MV-4-11 (cell line): ENCODE measurements at regions not wholly inside any gene's neighbourhood (a gene's known extent, or its start where the extent isn't known, plus 50 kb on each side); places are given as distances from the start of the nearest gene placed in this dataset.
"Not testable (repeated sequence)": the region's sequence is repeated elsewhere in the genome, so short reads cannot be mapped to it uniquely, and the experiment has no call there.

ENCODE experiments used
- DNase-seq: peaks from one replicate; lab custom pipeline; 2025; lab: John Stamatoyannopoulos, UW

GRCh38 chr1:38210021-38210894 lies 163.7 kb upstream of the POU3F1 start:
- no peak for DNase-seq

DNA sequence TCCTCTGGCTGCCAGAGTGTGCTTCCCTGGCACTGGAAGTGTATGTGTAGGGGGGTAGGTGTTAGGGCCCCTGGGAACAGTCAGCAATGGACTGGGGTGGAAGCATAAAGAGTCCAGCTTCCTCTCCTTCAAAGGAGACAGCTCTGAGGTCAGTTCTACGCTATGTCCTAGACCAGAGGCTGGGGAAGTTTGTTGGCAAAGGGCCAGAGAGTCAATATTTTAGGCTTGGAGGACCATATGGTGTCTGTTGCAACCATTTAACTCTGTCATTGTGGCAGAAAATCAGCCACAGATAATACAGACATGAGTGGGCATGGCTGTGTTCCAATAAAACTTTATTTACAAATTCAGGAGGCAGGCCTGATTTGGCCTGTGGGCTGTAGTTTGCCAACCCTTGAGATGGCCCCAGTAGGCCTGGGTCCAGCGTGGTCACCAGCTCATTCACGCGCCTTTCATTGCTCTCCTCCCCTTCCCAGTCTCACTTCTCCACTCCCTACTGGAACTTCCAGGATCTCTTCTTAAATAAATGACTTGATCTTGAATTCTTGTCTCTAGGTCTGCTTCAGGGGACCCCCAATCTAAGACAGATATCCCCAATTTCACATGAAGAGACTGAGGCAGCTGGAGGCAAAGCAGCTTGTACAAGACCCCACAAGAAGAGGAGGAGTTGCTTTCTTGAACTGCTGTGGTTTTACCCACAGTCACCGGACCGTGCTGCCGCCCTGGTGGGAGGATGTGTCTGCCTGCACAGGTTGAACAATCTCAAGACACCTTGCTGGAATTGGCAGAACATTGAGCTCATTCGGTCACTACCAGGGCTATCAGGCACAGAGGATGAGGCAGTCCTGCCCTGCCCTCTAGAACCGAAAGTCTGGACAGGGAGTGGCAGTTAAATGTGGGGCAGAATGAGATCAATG lies 162.4 kb upstream of the POU3F1 start:
- peak; percentile 1 for DNase-seq

- no peak for DNase-seq
Measured at GRCh38 chr1:38207906-38208305, 161.3 kb upstream of the POU3F1 start.

GRCh38 chr1:38207275-38207674 lies 160.7 kb upstream of the POU3F1 start:
- no peak for DNase-seq

DNA sequence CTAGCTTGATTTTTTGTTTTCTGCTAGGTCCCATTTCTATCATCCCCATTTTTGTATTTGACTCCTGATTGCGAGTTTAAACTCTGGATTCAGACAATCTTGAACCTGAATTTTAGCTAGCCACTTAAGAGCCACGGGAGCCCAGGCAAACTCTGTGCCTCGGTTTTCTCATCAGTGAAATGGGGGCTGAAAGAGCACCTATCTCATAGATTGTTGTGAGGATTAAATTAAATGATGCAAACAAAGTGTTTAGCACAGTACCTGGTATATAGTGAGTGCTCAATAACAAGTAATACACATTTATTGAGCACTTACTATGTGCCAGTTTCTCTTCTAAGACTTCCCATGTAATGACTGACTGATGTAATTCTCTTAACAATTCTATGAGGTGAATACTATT lies 158.1 kb upstream of the POU3F1 start:
- DNase-seq = no peak

DNA sequence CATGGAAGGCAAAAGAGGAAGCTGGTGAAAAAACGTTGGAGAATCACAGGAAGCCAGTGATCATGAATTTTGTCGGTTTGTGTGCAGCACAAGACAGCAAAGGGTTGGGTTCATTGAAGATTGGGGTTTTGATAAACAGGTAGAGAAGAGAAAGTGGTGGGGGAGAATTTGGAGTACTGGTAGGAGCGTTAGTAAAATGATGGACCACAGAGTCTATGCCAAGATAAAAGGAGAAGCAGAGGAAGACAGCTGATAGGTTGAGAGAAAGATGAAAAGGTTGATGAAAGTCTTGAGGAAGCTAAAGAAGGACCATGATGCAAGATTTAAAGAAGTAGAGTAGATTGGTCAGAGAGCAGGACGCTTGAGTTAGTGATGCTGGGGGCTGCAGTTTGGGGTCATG lies 156.8 kb upstream of the POU3F1 start:
- no peak for DNase-seq

DNA sequence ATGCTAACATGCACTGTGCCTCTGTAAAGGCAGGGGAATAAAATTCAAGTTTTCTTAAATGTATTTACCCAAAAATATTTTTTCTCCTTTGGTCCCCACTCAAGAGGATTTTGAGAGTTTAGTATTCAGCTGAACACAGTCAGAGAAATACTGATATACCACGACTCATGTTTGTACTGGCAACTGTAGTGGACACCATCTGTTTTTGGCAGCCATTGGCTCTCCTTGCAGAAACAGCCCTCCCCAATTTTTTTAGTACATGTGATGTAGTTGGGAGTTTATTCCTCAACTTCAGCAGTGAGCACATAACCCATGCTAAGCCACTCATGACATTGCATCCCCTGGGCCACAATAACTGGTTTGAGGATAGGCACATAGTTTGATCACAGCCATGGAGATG lies 154.8 kb upstream of the POU3F1 start:
- DNase-seq = no peak

DNA sequence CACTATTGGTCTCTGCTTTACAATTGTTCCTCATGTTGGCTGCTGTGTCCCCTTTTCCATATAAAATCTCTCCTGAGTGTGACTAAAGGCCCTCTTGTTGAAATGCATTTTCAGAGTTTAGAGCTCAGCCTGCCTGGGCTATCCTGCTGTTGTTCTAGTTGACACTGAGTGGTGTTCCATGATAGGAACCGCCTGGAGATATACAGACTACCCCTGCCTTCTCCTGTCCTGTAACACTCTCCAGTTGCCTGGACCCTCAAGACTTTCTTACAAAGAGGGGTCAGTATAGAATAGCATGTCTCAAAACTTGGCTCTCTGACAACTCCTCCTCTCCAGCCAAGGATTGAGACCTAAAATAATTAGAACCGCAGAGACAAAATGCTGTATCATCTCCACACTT lies 152.0 kb upstream of the POU3F1 start:
- no peak for DNase-seq

- DNase-seq = no peak
Measured at GRCh38 chr1:38198099-38198498, 151.5 kb upstream of the POU3F1 start.

DNA sequence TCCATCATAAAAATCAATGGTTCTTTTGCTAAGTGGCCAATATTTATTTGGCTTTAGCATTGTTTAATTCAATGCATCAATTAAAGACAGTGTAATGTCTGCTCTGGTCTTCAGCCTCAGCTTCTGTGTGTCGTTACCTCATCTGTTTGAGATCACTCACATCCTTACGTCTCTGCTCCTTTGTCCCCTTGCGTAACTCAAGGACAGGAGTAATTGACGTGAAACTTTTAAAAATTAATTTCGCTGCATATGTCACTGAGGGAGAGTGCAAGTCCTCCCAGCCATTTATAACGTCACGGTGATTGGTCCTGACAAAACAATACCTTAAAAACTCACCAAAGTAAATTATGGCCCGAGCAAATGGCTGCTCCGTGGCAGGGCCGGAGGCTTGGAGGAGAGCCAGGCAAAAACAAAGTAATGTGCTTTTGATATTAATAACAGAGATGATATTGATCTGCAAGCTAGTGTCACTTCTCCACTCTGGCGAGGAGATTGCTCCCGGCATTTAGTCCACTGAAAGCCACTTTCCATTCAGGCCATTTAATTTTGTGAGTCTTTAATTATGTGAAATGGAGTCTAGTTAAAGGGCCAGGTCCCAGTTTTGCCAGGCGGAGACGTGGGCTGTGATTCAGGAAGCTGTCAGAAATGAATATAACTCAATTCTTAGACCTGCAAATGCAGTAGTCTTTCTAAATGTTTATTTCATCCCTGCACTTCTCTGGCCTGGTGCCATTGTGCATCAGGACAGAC lies 150.9 kb upstream of the POU3F1 start:
- no peak for DNase-seq

- no peak for DNase-seq
Measured at GRCh38 chr1:38194472-38194871, 147.9 kb upstream of the POU3F1 start.

DNA sequence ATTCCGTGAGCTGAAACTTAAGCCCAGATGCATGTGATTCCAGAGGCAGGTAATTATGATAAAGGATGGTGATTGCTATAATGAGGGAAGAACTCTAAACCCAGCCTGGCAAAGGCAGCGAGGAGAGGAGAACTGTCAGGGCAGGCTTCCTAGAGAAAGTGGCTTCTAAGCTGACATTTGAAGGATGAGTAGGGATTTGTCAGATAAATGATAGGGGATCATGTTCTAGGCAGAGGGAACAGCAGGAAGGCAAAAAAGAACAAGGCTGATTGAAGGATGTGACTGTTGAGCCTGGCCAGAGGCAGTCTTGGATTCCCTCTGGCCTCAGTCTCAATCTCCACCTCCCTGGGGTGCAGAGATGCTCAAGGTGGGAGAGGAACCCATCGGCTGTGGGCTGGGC lies 146.4 kb upstream of the POU3F1 start:
- no peak for DNase-seq

GRCh38 chr1:38191461-38191860 lies 144.9 kb upstream of the POU3F1 start:
- no peak for DNase-seq

DNA sequence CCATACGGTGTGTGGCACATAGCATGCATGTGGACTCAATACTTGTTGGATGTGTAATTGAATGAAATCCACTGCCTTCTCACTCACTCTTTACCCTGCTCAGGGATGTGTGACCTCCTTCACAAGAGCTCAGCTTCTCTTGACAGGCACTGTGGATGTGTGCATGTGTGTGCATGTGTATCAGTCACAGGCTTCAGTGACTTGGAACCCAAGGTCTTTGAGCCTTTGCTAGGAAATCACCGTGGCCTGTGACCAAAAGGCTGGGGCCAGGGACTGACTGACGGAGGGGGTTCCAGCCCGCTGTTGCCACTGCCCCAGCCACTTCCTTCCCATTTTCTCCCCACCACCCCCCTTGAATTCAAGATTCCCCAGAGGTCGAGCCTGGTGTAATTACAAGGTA lies 144.4 kb upstream of the POU3F1 start:
- no peak for DNase-seq

GRCh38 chr1:38187552-38187951 lies 141.0 kb upstream of the POU3F1 start:
- no peak for DNase-seq

- peak; percentile 18 for DNase-seq
Measured at GRCh38 chr1:38186566-38186965, 140.0 kb upstream of the POU3F1 start.

GRCh38 chr1:38185913-38186312 lies 139.3 kb upstream of the POU3F1 start:
- no peak for DNase-seq

- DNase-seq = no peak
Measured at GRCh38 chr1:38183747-38184146, 137.2 kb upstream of the POU3F1 start.

DNA sequence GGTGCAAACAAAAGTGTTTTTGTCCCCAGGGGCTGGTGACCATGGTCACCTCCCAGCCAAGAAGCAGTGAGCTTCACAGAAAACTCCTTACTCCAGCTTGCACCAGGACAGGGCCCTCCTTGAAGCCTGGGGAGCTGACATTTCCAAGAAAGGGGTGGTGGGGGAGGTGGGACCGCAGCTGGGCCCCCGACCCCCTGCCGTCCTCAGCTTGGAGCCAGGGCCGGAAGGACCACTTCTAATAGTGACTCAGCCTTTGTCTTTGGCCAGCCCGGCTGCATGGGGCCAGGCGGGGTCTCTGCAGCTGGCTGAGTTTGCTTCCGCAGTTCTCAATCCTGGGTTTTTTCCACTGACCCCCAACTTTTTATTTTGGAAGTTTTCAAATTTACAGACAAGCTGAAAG lies 136.5 kb upstream of the POU3F1 start:
- no peak for DNase-seq

DNA sequence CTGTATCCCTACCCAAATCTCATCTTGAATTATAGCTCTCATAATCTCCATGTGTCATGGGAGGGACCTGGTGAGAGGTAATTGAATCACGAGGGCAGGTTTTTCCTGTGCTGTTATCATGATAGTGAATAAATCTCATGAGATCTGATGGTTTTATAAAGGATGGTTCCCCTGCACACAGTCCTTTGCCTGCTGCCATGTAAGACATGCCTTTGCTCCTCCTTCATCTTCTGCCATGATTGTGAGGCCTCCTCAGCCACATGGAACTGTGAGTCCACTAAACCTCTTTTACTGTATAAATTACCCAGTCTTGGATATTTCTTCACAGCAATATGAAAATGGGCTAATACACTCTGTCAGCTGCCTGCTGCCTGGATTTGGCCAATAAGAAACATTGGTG lies 133.8 kb upstream of the POU3F1 start:
- DNase-seq = not testable (repeated sequence)

DNA sequence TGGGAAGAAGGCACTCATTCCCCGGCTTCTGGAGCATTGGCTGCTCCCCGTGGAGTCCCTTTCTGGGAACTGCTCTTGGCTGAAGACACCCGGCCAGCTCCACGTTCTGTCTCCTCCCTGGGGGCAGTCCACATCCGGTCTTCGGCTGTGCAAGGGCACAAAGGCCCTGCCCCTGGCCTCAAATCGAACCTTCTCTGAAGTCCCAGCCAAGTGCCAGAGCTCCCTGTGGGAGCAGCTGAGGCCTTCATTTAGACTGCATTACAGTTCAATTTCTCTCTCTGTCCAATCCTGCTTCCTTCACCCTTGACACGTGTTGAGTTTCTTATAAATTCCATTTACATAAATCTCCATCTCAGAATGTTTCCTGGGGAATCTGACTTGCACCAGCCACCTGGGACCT lies 132.9 kb upstream of the POU3F1 start:
- DNase-seq = no peak

GRCh38 chr1:38178216-38178615 lies 131.6 kb upstream of the POU3F1 start:
- DNase-seq = no peak
